Coronary artery (tissue), 2 donors: ENCODE measurements at regions not wholly inside any gene's neighbourhood (a gene's known extent, or its start where the extent isn't known, plus 50 kb on each side); places are given as distances from the start of the nearest gene placed in this dataset.

Experiments used
- DNase-seq: peaks from one replicate; pipeline ENCODE4 v3.0.0-alpha.2; 2017; ENCODE audit warnings: low spot score
- H3K27ac ChIP-seq, 2 donors: fragments of 200-600 bp; sonication (generic); one replicate each; pipeline ENCODE4 v1.5.1; 2016 to 2019
- H3K4me3 ChIP-seq: fragments of 200-600 bp; sonication (generic); 2 replicates; pipeline ENCODE4 v1.5.1; 2016; ENCODE audit warnings: mild to moderate bottlenecking, moderate library complexity
- TF ChIP-seq, protein P1 (sequence below): fragments of 200-600 bp; sonication (generic); IDR thresholded peaks from one replicate; pipeline ENCODE4 v1.5.1; 2019; ENCODE audit warnings: antibody characterized with exemption

DNA sequence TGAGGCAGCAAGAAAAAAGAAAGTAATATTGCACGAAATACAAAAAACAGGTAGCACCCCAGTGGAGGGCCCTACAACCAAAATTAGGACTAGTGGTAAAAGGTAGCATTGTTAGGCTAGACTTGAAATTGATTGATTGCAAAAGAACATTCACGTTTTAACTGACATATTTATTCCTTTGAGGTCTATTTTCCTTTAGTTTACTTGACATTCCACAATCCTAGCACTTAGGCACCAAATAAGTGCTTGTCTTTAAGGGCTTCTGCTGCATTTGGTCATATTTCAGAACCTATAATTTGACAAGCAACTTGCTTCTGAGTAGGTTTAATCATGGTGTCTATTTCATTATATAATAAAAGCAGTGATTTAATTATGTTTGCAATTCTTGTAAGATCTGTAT is 642.7 kb upstream of the AGTR1 start:
- Histone ChIP-seq H3K27ac (no peak overlapping the region), H3K4me3 (no peak overlapping the region)
- no peak for DNase-seq
- TF ChIP-seq, protein P1, sequence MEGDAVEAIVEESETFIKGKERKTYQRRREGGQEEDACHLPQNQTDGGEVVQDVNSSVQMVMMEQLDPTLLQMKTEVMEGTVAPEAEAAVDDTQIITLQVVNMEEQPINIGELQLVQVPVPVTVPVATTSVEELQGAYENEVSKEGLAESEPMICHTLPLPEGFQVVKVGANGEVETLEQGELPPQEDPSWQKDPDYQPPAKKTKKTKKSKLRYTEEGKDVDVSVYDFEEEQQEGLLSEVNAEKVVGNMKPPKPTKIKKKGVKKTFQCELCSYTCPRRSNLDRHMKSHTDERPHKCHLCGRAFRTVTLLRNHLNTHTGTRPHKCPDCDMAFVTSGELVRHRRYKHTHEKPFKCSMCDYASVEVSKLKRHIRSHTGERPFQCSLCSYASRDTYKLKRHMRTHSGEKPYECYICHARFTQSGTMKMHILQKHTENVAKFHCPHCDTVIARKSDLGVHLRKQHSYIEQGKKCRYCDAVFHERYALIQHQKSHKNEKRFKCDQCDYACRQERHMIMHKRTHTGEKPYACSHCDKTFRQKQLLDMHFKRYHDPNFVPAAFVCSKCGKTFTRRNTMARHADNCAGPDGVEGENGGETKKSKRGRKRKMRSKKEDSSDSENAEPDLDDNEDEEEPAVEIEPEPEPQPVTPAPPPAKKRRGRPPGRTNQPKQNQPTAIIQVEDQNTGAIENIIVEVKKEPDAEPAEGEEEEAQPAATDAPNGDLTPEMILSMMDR: no peak

DNA sequence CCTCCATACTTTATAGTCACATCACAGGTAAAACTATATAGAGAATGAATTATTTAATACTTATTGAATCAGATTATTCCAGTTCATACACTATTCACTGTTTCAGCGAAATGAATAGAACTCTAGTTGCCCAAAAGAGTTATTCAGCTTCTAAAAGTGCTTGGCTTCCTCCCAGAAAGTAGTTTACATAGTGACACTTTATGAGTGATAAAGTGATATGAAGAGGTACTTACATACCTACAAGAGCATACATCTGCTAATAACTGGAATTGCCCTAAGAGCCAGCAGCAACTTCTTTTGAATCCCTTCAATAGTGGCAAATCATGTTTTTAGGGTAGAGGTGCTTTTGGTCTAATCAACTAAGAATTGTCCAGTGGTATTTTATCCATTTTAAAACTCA is 635.1 kb upstream of the AGTR1 start:
- no peak overlapping the region for H3K4me3 ChIP-seq
- TF ChIP-seq, protein P1: no peak
- no peak for DNase-seq

DNA sequence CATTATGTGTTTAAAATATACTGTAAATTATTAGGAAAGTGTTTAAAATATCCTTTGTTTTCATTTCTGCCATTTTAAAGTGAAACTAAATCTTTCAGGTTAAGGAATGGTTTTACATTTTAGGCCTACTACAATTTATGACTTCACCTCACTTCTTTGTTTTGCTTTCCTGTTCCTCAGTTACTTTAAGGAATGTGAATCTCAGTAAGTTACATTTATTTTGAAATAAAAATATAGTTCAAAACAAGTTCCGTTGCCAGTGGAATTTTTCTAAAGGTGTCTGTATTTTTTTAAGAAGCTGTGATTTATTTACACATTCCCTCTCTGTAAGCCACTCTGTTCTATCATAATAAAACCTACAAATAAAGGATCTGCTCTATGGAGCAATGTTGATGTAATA is 630.9 kb upstream of the AGTR1 start:
- no peak overlapping the region for H3K27ac ChIP-seq
- no peak for DNase-seq
- TF ChIP-seq, protein P1: no peak
- no peak overlapping the region for H3K4me3 ChIP-seq

More for the DNA sequence above, 635.1 kb upstream of the AGTR1 start:
- no peak overlapping the region for H3K27ac ChIP-seq

DNA sequence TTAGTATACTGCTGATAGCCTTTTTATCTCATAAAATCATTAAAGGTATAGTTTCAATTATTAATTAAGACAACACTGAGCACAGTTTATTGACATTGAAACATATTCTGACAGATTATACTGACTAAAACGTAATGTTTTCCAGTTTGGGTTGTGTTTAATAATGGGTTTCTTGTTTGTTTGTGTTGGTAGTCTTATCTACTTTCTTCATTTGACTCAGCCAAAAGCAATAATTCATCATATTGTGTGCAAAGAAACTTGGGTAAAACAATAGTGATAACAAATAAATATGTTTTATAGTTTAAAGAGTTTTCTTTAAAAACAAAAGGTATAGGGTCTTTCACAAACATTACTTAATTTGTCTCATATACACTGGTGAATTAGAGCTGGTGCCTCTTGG is 629.2 kb upstream of the AGTR1 start:
- DNase-seq: no peak
- Histone ChIP-seq H3K4me3 (no peak overlapping the region), H3K27ac (no peak overlapping the region)
- TF ChIP-seq, protein P1: no peak

DNA sequence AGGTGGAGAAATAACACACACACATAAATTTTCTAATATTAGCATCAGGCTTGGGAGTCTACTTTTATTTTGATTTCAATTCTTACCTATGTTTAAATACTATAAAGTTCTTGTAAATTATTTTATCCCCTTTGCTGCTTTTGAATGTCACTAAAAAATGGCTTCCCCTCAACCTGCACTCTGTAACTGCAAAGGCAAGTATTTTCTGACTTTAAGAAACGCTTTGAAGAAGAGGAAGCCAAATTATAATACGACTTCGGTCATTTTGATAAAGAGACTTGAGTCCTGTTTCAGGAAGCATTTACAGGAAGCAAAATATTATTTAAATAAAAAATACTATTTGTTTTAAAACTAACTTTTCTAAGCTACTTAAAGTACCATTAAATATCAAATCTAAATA is 627.7 kb upstream of the AGTR1 start:
- no peak for DNase-seq
- no peak overlapping the region for H3K27ac ChIP-seq
- TF ChIP-seq, protein P1: no peak
- H3K4me3 ChIP-seq: no peak overlapping the region

DNA sequence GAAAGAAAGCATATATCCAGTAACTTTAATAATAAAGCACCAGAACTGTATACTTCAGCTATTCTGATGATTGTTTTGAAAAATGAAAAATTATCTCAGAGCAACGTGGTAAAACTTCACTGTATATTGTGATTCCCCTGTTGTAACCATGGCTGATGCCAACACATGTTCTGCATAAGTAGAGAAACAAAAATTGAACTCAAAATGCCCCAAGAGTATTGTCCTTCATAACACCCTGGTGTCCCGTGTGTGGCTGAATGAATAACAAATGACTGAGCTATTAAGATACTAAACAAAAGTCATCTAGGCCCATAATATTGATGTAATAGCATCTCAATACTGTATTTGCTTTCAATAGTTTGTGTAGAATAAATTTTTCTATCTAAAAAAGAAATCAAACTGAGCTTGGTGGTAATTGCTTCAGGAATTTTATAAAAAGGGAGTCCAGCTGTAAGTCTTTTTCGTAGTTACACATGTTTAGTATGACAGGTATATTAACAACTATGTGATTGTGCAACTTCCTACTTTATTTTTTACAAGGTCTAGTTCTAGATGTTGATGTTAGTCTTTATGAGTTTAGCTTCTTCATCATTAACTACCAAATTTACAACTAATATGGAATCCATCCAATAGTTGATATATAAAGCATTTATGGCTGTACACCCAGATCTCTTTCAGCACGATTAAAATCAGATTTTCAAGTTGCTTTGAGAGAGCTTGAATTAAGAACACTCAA is 623.8 kb upstream of the AGTR1 start:
- H3K27ac ChIP-seq: no peak overlapping the region
- no peak overlapping the region for H3K4me3 ChIP-seq
- no peak for DNase-seq
- TF ChIP-seq, protein P1: no peak

DNA sequence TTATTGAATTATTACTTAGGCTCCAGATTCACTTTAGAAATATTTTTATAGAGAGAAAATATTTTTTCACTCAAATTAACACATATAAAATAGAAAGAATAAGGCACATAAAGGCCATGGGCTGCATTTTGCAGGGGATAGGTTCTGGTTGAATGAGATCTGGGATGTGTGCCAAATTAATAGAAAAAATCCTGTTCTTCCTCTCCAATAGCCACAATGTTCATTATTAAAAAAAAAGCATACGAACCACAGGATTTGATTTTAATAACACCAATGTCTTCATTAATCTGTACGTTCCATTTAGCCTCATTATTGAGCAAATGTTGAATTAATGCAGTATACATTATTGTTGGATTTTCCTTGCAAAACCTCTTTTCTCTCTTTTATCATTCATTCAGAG is 622.8 kb upstream of the AGTR1 start:
- no peak for DNase-seq
- Histone ChIP-seq H3K27ac (no peak overlapping the region), H3K4me3 (no peak overlapping the region)
- TF ChIP-seq, protein P1: no peak
